WTC11 (cell line): ENCODE measurements at regions not wholly inside any gene's neighbourhood (a gene's known extent, or its start where the extent isn't known, plus 50 kb on each side); places are given as distances from the start of the nearest gene placed in this dataset.

Experiments used
- ATAC-seq: fragments of 200-7000 bp; cut with Tn5 transposase; 2 replicates; pipeline ENCODE4 v1.10.0; 2021; ENCODE audit warnings: mild to moderate bottlenecking, moderate library complexity
- CTCF ChIA-PET: fragments of 300-600 bp; sonication (Branson Sonifier 250); formaldehyde crosslinking; loops from one replicate; lab custom pipeline; 2021; ENCODE audit warnings: antibody characterized with exemption; lab: Charles Lee
- POLR2A ChIA-PET: fragments of 350-600 bp; sonication (Branson Sonifier 250); formaldehyde crosslinking; loops from one replicate; lab custom pipeline; 2021; ENCODE audit warnings: antibody characterized with exemption; lab: Charles Lee
- DNase-seq: peaks from one replicate; pipeline ENCODE4 v3.0.0; 2021; ENCODE audit warnings: low spot score
- H3K27ac Mint-ChIP-seq: 2 replicates; pipeline ENCODE4 v1.8.0; 2021; ENCODE audit warnings: mixed read lengths
- H3K27me3 Mint-ChIP-seq: 2 replicates; pipeline ENCODE4 v1.8.0; 2021; ENCODE audit warnings: low read depth, mild to moderate bottlenecking, moderate library complexity, mixed read lengths
- H3K36me3 Mint-ChIP-seq: 2 replicates; pipeline ENCODE4 v1.8.0; 2021; ENCODE audit warnings: mixed read lengths
- H3K4me1 Mint-ChIP-seq: 2 replicates; pipeline ENCODE4 v1.8.0; 2022; ENCODE audit warnings: mixed read lengths
- H3K4me3 Mint-ChIP-seq: 2 replicates; pipeline ENCODE4 v1.8.0; 2021; ENCODE audit warnings: mild to moderate bottlenecking, moderate library complexity, mixed read lengths
- H3K9me3 Mint-ChIP-seq: 2 replicates; pipeline ENCODE4 v1.8.0; 2021; ENCODE audit warnings: mixed read lengths
- CREM ChIP-seq: sonication (generic); formaldehyde crosslinking; IDR thresholded peaks from 2 replicates; pipeline ENCODE4 v1.8.1; 2022; ENCODE audit warnings: mild to moderate bottlenecking, missing genetic modification reagents, moderate library complexity
- CTCF ChIP-seq: fragments of 200-600 bp; IDR thresholded peaks from 2 replicates; pipeline ENCODE4 v1.8.0; 2022; ENCODE audit warnings: antibody characterized with exemption
- ELF4 ChIP-seq: sonication (generic); formaldehyde crosslinking; IDR thresholded peaks from 2 replicates; pipeline ENCODE4 v1.8.1; 2022; ENCODE audit warnings: low read depth, mild to moderate bottlenecking, moderate library complexity, missing genetic modification reagents
- FOXJ3 ChIP-seq: sonication (generic); formaldehyde crosslinking; IDR thresholded peaks from 2 replicates; pipeline ENCODE4 v1.9.0; 2021; ENCODE audit warnings: missing genetic modification reagents, mild to moderate bottlenecking, borderline replicate concordance
- IRF2 ChIP-seq: sonication (generic); formaldehyde crosslinking; IDR thresholded peaks from 2 replicates; pipeline ENCODE4 v1.8.0; 2022; ENCODE audit warnings: low read depth, missing genetic modification reagents, borderline replicate concordance
- JUN ChIP-seq: sonication (generic); formaldehyde crosslinking; IDR thresholded peaks from 2 replicates; pipeline ENCODE4 v1.8.0; 2023; ENCODE audit warnings: mild to moderate bottlenecking, missing genetic modification reagents
- KAT7 ChIP-seq: sonication (generic); formaldehyde crosslinking; IDR thresholded peaks from 2 replicates; pipeline ENCODE4 v1.8.1; 2023; ENCODE audit warnings: missing genetic modification reagents, mild to moderate bottlenecking, borderline replicate concordance
- MLX ChIP-seq: sonication (generic); formaldehyde crosslinking; IDR thresholded peaks from 2 replicates; pipeline ENCODE4 v1.8.1; 2023; ENCODE audit warnings: mild to moderate bottlenecking, missing genetic modification reagents, moderate library complexity
- NFE2L1 ChIP-seq: sonication (generic); formaldehyde crosslinking; IDR thresholded peaks from 2 replicates; pipeline ENCODE4 v1.8.1; 2023; ENCODE audit warnings: missing genetic modification reagents
- RORB ChIP-seq: fragments of 250-450 bp; sonication (Bioruptor Pico); IDR thresholded peaks from 2 replicates; pipeline ENCODE4 v1.9.0; 2021; ENCODE audit warnings: mild to moderate bottlenecking
- SP1 ChIP-seq: sonication (generic); formaldehyde crosslinking; conservative IDR thresholded peaks from 2 replicates; pipeline ENCODE4 v1.8.1; 2022; ENCODE audit warnings: missing genetic modification reagents
- ZNF232 ChIP-seq: sonication (generic); formaldehyde crosslinking; IDR thresholded peaks from 2 replicates; pipeline ENCODE4 v1.8.0; 2022; ENCODE audit warnings: mild to moderate bottlenecking, missing genetic modification reagents
- ZNF317 ChIP-seq: sonication (generic); formaldehyde crosslinking; IDR thresholded peaks from 2 replicates; pipeline ENCODE4 v1.8.1; 2023; ENCODE audit warnings: low read depth, mild to moderate bottlenecking, moderate library complexity, missing genetic modification reagents, borderline replicate concordance
- ZNF671 ChIP-seq: fragments of 250-450 bp; sonication (Bioruptor Pico); IDR thresholded peaks from 2 replicates; pipeline ENCODE4 v1.8.0; 2021; ENCODE audit warnings: mild to moderate bottlenecking
- TF ChIP-seq, protein P1 (sequence below): sonication (generic); formaldehyde crosslinking; IDR thresholded peaks from 2 replicates; pipeline ENCODE4 v1.8.0; 2023; ENCODE audit warnings: mild to moderate bottlenecking, missing genetic modification reagents
- TF ChIP-seq, protein P2 (sequence below): sonication (generic); formaldehyde crosslinking; IDR thresholded peaks from 2 replicates; pipeline ENCODE4 v1.8.1; 2023; ENCODE audit warnings: mild to moderate bottlenecking, moderate library complexity, missing genetic modification reagents

DNA sequence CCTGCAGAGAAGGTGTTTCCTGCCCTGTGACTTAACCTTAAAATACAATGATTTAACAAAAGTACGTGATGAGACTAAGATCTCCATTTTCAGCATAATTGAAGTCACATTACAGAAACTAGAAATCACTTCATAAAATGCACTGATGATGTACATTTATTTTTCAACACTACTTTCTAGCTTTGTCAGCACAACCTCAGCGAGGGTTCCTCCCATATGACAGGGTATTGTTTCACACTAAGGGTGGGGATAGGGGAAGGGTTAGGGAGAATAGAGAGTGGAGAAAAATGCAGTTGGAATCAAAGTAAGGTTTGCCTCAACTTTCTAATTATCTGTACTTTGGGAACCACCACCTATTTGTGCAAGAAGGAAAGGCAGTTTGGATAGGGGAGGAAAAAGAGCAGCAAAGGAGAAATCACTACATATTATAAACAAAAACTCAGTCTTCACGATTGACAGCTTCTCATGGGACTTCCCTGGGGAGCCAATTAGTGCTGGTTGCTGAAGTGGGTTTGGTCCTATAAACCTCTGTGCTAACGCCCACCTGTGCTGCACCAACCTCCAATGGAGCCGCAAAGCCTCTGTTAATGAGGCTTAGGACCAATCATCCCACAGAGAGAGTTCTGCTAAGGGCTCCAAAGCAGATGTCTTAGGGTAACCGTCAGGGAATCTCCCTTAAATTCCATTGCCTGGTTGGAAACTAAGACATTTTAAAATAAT is 369.2 kb upstream of the PDE4D start:
- Mint-ChIP-seq H3K27ac (no peak overlapping the region), H3K36me3 (no peaks in the 10 kb centered on the region), H3K4me1 (peaks cover 17% of the 10 kb centered on the region), H3K9me3 (no peaks in the 10 kb centered on the region), H3K27me3 (no peaks in the 10 kb centered on the region), H3K4me3 (no peak overlapping the region)
- DNase-seq (no peak), ATAC-seq (peak; percentile 68)
- no peak for TF ChIP-seq ZNF232 (CRISPR knock-in tag)
- CTCF ChIA-PET, result interaction anchor here (2.6 kb wide), 1 partner anchor 24 kb away, joined by 12 read pairs; no protein-coding TSS in a partner anchor
- POLR2A ChIA-PET, result no interaction called here

DNA sequence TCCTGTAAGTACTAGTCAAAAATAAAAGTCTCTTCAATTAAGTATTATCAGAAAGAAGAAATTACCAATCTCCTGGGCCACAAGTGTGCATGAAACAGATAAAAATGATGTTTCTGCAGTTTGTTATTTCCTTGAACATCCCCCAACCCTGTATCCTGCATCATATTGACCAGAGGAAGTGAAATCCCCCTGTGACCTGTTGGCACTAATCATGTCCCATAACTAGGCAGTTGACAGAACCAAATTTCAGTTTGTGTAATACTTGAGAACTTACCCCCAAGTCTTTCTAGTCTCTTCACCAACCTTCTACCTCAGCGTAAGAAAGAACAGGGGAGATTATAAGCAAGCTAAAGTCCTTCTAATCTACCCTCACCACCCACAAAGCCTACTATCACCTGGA is 368.2 kb upstream of the PDE4D start:
- no peak for DNase-seq
- Mint-ChIP-seq H3K4me3 (no peak overlapping the region), H3K36me3 (no peaks in the 10 kb centered on the region), H3K4me1 (peaks cover 17% of the 10 kb centered on the region), H3K27me3 (no peaks in the 10 kb centered on the region), H3K9me3 (no peaks in the 10 kb centered on the region), H3K27ac (no peak overlapping the region)
- CTCF ChIA-PET, result no interaction called here
- no peak for TF ChIP-seq FOXJ3 (CRISPR knock-in tag)
- TF ChIP-seq IRF2 (CRISPR knock-in tag), result no peak
- no peak for TF ChIP-seq ZNF317 (CRISPR knock-in tag)
- no peak for TF ChIP-seq CTCF
- TF ChIP-seq JUN, result no peak
- TF ChIP-seq MLX (CRISPR knock-in tag), result no peak
- TF ChIP-seq, protein P1, sequence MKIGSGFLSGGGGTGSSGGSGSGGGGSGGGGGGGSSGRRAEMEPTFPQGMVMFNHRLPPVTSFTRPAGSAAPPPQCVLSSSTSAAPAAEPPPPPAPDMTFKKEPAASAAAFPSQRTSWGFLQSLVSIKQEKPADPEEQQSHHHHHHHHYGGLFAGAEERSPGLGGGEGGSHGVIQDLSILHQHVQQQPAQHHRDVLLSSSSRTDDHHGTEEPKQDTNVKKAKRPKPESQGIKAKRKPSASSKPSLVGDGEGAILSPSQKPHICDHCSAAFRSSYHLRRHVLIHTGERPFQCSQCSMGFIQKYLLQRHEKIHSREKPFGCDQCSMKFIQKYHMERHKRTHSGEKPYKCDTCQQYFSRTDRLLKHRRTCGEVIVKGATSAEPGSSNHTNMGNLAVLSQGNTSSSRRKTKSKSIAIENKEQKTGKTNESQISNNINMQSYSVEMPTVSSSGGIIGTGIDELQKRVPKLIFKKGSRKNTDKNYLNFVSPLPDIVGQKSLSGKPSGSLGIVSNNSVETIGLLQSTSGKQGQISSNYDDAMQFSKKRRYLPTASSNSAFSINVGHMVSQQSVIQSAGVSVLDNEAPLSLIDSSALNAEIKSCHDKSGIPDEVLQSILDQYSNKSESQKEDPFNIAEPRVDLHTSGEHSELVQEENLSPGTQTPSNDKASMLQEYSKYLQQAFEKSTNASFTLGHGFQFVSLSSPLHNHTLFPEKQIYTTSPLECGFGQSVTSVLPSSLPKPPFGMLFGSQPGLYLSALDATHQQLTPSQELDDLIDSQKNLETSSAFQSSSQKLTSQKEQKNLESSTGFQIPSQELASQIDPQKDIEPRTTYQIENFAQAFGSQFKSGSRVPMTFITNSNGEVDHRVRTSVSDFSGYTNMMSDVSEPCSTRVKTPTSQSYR, result no peak
- POLR2A ChIA-PET, result no interaction called here
- no peak for ATAC-seq

GRCh38 chr5:60260658-60261057 is 367.1 kb upstream of the PDE4D start:
- ChIA-PET CTCF (no interaction called here), POLR2A (no interaction called here)
- Mint-ChIP-seq H3K9me3 (no peaks in the 10 kb centered on the region), H3K27ac (no peak overlapping the region), H3K27me3 (no peaks in the 10 kb centered on the region), H3K36me3 (no peaks in the 10 kb centered on the region), H3K4me1 (peaks cover 17% of the 10 kb centered on the region), H3K4me3 (no peak overlapping the region)
- DNase-seq (no peak), ATAC-seq (no peak)
- no peak for TF ChIP-seq NFE2L1 (CRISPR knock-in tag)
- TF ChIP-seq ELF4, result no peak
- no peak for TF ChIP-seq RORB (CRISPR knock-in tag)
- no peak for TF ChIP-seq CREM (CRISPR knock-in tag)
- TF ChIP-seq KAT7 (CRISPR knock-in tag), result no peak
- no peak for TF ChIP-seq ZNF317 (CRISPR knock-in tag)
- no peak for TF ChIP-seq SP1 (CRISPR knock-in tag)
- no peak for TF ChIP-seq ZNF671 (CRISPR knock-in tag)
- TF ChIP-seq, protein P2, sequence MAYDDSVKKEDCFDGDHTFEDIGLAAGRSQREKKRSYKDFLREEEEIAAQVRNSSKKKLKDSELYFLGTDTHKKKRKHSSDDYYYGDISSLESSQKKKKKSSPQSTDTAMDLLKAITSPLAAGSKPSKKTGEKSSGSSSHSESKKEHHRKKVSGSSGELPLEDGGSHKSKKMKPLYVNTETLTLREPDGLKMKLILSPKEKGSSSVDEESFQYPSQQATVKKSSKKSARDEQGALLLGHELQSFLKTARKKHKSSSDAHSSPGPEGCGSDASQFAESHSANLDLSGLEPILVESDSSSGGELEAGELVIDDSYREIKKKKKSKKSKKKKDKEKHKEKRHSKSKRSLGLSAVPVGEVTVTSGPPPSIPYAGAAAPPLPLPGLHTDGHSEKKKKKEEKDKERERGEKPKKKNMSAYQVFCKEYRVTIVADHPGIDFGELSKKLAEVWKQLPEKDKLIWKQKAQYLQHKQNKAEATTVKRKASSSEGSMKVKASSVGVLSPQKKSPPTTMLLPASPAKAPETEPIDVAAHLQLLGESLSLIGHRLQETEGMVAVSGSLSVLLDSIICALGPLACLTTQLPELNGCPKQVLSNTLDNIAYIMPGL (CRISPR knock-in tag), result no peak
- TF ChIP-seq, protein P1, result no peak
- no peak for TF ChIP-seq IRF2 (CRISPR knock-in tag)
